Stimulated activated CD4-positive, alpha-beta T cell treated with anti-CD3 and anti-CD28 coated beads, Interleukin-1b, Interleukin-23, amount 100 ng/mL, for 1 hour (primary cell): ENCODE measurements at regions not wholly inside any gene's neighbourhood (a gene's known extent, or its start where the extent isn't known, plus 50 kb on each side); places are given as distances from the start of the nearest gene placed in this dataset.
"Not testable (repeated sequence)": the region's sequence is repeated elsewhere in the genome, so short reads cannot be mapped to it uniquely, and the experiment has no call there.

Experiments
- DNase-seq, 2 donors: peaks; one replicate each; pipeline ENCODE4 v3.0.0-alpha.2; 2020; ENCODE audit warnings: low read depth in 2 of 2

DNA sequence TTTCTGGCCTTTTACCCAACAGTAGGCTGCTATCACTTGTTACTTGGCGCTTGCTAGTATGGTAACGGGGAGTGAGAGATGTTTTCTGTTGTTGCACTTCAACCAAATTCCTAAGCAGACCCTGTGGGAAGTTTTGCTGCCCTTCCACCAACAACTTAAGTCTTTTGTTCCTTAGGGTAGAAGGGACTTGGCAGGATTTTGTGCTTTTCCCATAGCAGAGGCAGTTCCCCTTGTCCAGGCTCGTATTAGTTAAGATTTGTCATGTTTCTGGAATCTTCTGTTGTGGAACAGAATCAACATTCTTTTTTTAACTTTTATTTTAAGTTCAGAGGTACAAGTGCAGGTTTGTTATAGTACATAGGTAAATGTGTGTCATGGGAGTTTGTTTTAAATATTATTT lies 73.2 kb upstream of the SGIP1 start:
- DNase-seq: no peak

DNA sequence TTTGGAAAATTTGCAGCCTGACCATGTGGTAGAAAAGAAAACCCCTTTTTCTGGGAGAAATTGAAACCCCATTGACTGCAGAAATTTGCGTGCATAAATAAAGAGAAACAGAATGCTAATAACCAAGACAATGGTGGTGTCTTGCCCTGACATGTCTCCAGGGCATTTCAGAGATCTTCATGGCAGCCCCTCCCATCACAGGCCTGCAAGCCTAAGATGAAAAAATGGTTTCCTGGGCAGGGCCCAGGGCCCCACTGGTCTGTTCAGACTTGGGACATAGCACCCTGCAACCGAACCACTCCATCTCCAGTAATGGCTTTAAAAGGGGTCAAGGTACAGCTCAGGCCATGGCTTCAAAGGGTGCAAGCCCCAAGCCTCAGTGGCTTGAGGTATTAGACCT lies 71.6 kb upstream of the SGIP1 start:
- DNase-seq: no peak

DNA sequence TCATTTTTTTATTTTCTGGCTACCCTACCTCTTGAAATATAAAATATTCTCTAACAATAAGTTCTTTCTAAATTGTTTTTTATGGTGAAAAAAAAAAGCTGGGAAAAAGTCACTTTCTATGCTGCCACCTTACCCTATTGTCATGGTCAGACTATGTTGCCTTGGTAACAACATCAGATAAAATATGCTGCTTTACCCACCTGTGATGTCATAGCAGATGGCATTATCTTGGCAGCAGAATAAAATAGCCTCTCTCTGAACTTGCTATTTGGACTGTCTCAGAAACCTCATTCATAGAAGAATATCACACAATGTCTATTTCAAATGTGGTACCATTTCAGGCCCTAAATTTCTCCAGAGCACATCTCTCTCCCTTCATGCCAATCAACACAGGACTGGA lies 69.6 kb upstream of the SGIP1 start:
- DNase-seq: no peak

DNA sequence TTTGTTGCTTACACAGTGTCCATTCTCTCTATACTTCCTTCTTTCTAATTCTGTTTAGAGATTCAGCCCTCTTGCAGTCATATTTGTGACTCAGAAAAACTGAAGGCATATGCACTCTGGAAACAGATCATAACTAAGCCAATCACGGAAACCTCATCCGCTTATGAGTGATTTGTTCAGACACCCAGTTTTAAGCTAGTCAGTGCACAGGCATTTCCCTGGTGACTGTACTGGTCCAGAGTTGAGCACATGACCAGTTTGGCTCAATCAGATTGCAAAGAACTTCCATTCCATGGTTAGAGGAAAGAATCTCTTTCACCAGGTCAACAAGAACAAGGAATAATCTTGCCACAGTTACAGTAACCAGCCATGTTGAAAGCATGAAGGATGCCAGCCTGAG lies 69.2 kb upstream of the SGIP1 start:
- no peak for DNase-seq

DNA sequence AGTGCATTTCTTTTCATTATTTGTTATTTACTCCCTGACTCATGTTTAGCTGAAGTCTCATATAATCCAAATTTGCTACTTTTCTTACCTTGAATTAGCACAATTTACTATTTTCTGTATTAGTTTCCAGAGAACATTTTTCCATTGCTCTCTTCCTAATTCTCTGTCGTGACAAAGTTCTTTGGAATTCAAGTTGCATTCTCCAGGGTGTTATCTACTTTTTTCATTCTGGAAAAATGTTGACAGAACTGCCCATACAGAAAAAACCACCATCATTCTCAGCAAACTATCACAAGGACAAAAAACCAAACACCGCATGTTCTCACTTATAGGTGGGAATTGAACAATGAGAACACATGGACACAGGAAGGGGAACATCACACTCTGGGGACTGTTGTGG lies 67.3 kb upstream of the SGIP1 start:
- DNase-seq: not testable (repeated sequence)

DNA sequence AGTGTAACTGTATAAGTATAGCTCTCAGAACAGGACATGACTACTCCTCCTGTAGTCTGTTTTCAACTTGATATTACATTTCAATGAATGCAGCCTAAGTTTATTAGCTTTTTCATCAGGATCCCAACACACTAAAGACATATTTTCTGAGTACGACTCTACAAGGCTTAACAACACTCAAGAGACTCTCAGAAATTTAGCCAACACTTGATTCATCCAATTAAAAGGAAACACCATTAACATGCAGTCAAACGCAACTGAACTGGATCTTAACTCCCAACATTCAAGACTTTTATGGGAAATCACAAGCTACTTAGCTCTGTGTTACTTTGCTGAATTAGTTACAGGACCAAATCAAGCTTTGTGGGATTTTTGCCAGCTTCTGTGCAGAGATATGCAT lies 65.2 kb upstream of the SGIP1 start:
- no peak for DNase-seq

DNA sequence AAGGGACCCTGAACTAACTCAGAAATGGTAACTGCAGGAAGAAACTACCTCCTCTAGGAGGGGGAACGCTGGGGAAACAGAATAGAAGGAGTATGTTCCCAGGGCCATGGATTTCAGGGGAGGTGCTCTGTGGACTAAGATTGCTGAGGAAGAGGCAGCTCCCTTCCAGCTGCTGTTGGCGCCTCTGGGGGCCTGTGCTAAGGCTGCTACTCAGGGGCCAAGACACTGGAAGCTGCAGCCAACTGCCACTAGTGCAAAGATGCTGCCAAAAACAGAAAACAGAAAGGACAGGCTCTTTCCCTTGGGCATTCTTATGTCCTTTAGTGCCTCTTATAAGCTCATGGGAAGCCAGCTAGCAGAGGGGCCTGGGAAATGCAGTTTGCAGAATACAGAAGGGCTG lies 58.0 kb upstream of the SGIP1 start:
- DNase-seq: no peak

DNA sequence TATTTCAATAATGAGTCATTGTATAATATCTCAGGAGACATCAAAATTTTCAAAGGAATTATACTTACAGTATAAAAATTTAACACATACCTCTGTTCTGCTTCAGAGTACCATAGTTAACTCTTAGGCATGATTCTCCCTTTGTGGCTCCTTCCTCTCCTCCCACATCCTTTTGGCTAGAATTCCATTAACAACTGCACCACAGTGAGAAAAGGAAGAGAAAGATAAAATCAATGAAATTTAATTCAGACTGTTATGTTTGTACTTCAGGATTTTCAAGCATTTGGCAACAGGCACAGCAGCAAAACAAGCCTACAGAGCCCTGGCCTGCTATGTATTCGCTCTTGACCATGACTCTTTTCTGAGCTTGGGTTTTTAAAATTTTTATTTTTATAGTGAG lies 57.2 kb upstream of the SGIP1 start:
- no peak for DNase-seq

DNA sequence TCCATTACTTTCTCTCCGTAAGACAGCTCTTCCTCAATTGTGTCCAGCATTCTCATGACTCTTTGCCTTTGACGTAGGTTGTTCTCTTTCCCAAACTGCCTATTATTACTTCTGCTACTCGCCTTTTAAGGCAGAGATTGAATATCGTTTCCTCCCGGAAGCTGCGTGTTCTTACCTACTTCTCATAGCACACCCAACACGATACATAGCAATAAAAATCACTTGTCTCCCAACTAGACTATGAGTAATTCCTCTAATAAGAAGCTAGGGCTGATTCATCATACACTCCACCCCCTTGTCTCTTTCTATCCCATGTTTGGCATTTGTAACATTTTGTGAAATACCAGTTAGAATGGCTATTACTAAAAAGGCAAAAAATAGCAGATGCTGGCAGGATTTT lies 55.8 kb upstream of the SGIP1 start:
- DNase-seq: no peak

DNA sequence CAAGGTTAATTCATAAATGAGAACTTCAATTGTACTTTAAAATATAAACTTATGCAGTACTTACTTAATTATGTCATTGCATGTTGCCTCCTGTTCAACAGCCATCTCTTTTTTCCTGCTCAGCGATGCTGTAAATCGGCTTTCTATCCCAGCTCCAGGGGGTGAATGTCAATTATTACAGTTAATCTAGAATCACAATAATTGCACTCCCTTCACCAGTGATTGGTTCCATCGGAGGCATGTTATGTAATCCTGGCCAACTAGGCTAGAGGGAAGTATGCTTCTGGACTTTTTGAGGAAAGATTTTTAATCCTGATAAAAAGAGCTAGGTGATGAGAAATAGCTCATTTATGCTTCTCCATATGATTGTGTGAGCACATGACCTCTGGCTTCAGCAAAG lies 53.8 kb upstream of the SGIP1 start:
- no peak for DNase-seq

DNA sequence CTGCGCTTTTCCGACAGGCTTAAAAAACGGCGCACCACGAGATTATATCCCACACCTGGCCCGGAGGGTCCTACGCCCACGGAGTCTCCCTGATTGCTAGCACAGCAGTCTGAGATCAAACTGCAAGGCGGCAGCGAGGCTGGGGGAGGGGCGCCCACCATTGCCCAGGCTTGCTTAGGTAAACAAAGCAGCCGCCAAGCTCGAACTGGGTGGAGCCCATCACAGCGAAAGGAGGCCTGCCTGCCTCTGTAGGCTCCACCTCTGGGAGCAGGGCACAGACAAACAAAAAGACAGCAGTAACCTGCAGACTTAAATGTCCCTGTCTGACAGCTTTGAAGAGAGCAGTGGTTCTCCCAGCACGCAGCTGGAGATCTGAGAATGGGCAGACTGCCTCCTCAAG lies 52.7 kb upstream of the SGIP1 start:
- not testable (repeated sequence) for DNase-seq
